ENCODE measurements at regions not wholly inside any gene's neighbourhood (a gene's known extent, or its start where the extent isn't known, plus 50 kb on each side); places are given as distances from the start of the nearest gene placed in this dataset. TPM values are rescaled to one million over a fixed set of nuclear protein-coding genes. Genes with fewer than 3 reads are reported as not detected.

Small RNA genes in the stretch of these regions (small RNA-seq; reads per million reads assigned to genes)
- gene RF00096: not detected
